HepG2 (cell line): ENCODE measurements at regions not wholly inside any gene's neighbourhood (a gene's known extent, or its start where the extent isn't known, plus 50 kb on each side); places are given as distances from the start of the nearest gene placed in this dataset.
"Not testable (repeated sequence)": the region's sequence is repeated elsewhere in the genome, so short reads cannot be mapped to it uniquely, and the experiment has no call there.

Source experiments
- ATAC-seq: fragments of 200-7000 bp; cut with Tn5 transposase; 3 replicates; pipeline ENCODE4 v1.9.1; 2020; ENCODE audit warnings: mild to moderate bottlenecking, moderate library complexity
- BruUV-seq: library from RNA; stranded (reverse); fragments of 400-500 nt; replicated peaks from 2 replicates; lab custom pipeline; 2021; lab: Mats Ljungman, UMichigan
- CTCF ChIA-PET: fragments of 300-600 bp; formaldehyde crosslinking; extraction: SDS; loops from one replicate; lab custom pipeline; 2021; ENCODE audit warnings: low total read pairs, inconsistent platforms, low intra/inter-chr PET ratio; lab: Yijun Ruan, JAX
- POLR2A ChIA-PET: fragments of 350-600 bp; sonication (Branson Sonifier 250); formaldehyde crosslinking; loops from one replicate; lab custom pipeline; 2020; ENCODE audit warnings: antibody characterized with exemption, inconsistent platforms; lab: Yijun Ruan, JAX
- DNase-seq: peaks from one replicate; pipeline ENCODE4 v3.0.0-alpha.2; 2015; ENCODE audit warnings: low spot score
- FAIRE-seq: peaks from 3 replicates; lab custom pipeline; 2011; peaks lifted over from hg19 to GRCh38; lab: Jason Lieb, UNC
- H2AFZ ChIP-seq: one replicate; pipeline ENCODE4 v1.6.1; 2011; ENCODE audit warnings: low read length, inconsistent platforms
- H3K27ac ChIP-seq: fragments of 300-600 bp; 3 replicates; pipeline ENCODE4 v1.8.0; 2011; ENCODE audit warnings: mixed run types, mild to moderate bottlenecking, mixed read lengths, low read length, inconsistent platforms; ENCODE audit not compliant: insufficient read depth; ENCODE audit errors: extremely low read length
- H3K27me3 ChIP-seq, 2 experiments: fragments of 200-600 bp in 1 of 2; 2 replicates in 1 of 2; 3 replicates in 1 of 2; pipeline versions ENCODE4 v1.6.0 to v1.8.0; 2011; ENCODE audit warnings: low read length in 2 of 2, mild to moderate bottlenecking in 2 of 2, moderate library complexity in 2 of 2, inconsistent platforms in 1 of 2; ENCODE audit not compliant: insufficient read depth in 2 of 2, control insufficient read depth in 1 of 2
- H3K36me3 ChIP-seq, 2 experiments: fragments of 200-600 bp in 1 of 2; replicated peaks in 1 of 2; 2 replicates in 1 of 2; 3 replicates in 1 of 2; pipeline versions ENCODE4 v1.5.1 to v1.8.0; 2011; ENCODE audit warnings: low read length in 2 of 2, inconsistent platforms in 1 of 2; ENCODE audit not compliant: insufficient read depth in 2 of 2, control insufficient read depth in 1 of 2
- H3K4me1 ChIP-seq: 2 replicates; pipeline ENCODE4 v1.5.1; 2012; ENCODE audit warnings: low read length, inconsistent platforms; ENCODE audit not compliant: insufficient read depth
- H3K4me2 ChIP-seq: 2 replicates; pipeline ENCODE4 v1.6.0; 2011; ENCODE audit warnings: low read depth, low read length, inconsistent platforms
- H3K4me3 ChIP-seq, 3 experiments: fragments of 200-600 bp in 1 of 3; sonication (generic), shearing (Covaris generic) in 1 of 3; replicated peaks in 1 of 3; 2 replicates each; pipeline ENCODE4 v1.5.1; 2011 to 2016; ENCODE audit warnings: low read length in 3 of 3, inconsistent platforms in 2 of 3, low read depth in 2 of 3, mild to moderate bottlenecking in 2 of 3, control low read depth in 1 of 3, mixed read lengths in 1 of 3; ENCODE audit not compliant: insufficient read depth in 1 of 3
- H3K79me2 ChIP-seq: one replicate; pipeline ENCODE4 v1.6.1; 2011; ENCODE audit warnings: low read length, inconsistent platforms; ENCODE audit not compliant: insufficient read depth
- H3K9ac ChIP-seq: 2 replicates; pipeline ENCODE4 v1.6.0; 2011; ENCODE audit warnings: mild to moderate bottlenecking, low read depth, low read length, inconsistent platforms; ENCODE audit not compliant: insufficient read depth
- H3K9me3 ChIP-seq: 2 replicates; pipeline ENCODE4 v1.5.1; 2012; ENCODE audit warnings: mild to moderate bottlenecking, low read length
- H4K20me1 ChIP-seq: 2 replicates; pipeline ENCODE4 v1.6.0; 2011; ENCODE audit warnings: inconsistent platforms, mild to moderate bottlenecking, low read length, moderate library complexity; ENCODE audit not compliant: insufficient read depth
- FOXA1 ChIP-seq, 2 experiments: fragments of 450-650 bp in 1 of 2; sonication (generic) in 1 of 2; formaldehyde crosslinking in 1 of 2; IDR thresholded peaks; 2 replicates each; pipeline versions ENCODE4 v1.4.0 to v1.6.1; 2016 to 2020; ENCODE audit warnings: missing genetic modification reagents in 1 of 2
- FOXP4 ChIP-seq: sonication (generic); formaldehyde crosslinking; IDR thresholded peaks from 2 replicates; pipeline ENCODE4 v1.4.0; 2020; ENCODE audit warnings: missing genetic modification reagents
- MNT ChIP-seq: fragments of 450-650 bp; IDR thresholded peaks from 2 replicates; pipeline ENCODE4 v1.6.1; 2016
- WGBS: methylation state at CpG from one replicate; pipeline ENCODE4 v1.1.6; 2017; ENCODE audit warnings: low lambda C conversion rate; 5-methylcytosine and 5-hydroxymethylcytosine counted together
- in situ Hi-C: cut with HindIII; loops from 2 replicates; pipeline ENCODE4 v1.10.0; 2017; ENCODE audit warnings: low pct_unique_long_range_greater_than_20kb; ENCODE audit not compliant: extremely low pct_ligation_motif_present
- intact Hi-C: fragments of 100-400 bp; cut with micrococcal nuclease; formaldehyde crosslinking; loops from one replicate; pipeline ENCODE4 v1.10.0; 2022; ENCODE audit not compliant: unreplicated experiment

- TF ChIP-seq FOXA1 (IDR thresholded peaks at IDR 0.05): not testable (repeated sequence)
- peak; percentile 88 for TF ChIP-seq FOXA1 (CRISPR knock-in tag; IDR thresholded peaks at IDR 0.05)
- peak; percentile 82 for TF ChIP-seq FOXP4 (CRISPR knock-in tag)
Measured at GRCh38 chr22:21187841-21188240, 142.1 kb downstream of the LRRC74B start (continued).

GRCh38 chr22:21212054-21212453 is 166.3 kb downstream of the LRRC74B start:
- H3K4me2 ChIP-seq, H3K9me3 ChIP-seq, H3K9ac ChIP-seq, POLR2A ChIA-PET, FAIRE-seq, H3K27ac ChIP-seq, CTCF ChIA-PET, DNase-seq, in situ Hi-C loops, H2AFZ ChIP-seq, H3K27me3 ChIP-seq, BruUV-seq, H4K20me1 ChIP-seq, intact Hi-C loops, H3K4me3 ChIP-seq, H3K79me2 ChIP-seq, H3K36me3 ChIP-seq, H3K4me1 ChIP-seq, ATAC-seq: not testable (repeated sequence)
- no CpG with 5 or more reads among the region's 6 CpGs for WGBS

GRCh38 chr22:21215973-21216731 is 167.4 kb upstream of the RIMBP3B start:
- WGBS: 29% methylated on average over 8 of the region's 24 CpGs
- H3K9me3 ChIP-seq, H3K4me1 ChIP-seq, H3K4me2 ChIP-seq, H3K4me3 ChIP-seq, POLR2A ChIA-PET, in situ Hi-C loops, H3K9ac ChIP-seq, ATAC-seq, H3K27me3 ChIP-seq, H3K79me2 ChIP-seq, H3K27ac ChIP-seq, intact Hi-C loops, H4K20me1 ChIP-seq, CTCF ChIA-PET, H3K36me3 ChIP-seq, FAIRE-seq, DNase-seq, H2AFZ ChIP-seq, BruUV-seq: not testable (repeated sequence)
- TF ChIP-seq MNT: peak; percentile 64; the same call in 1 of the 2 replicates

GRCh38 chr22:21224900-21225299 is 158.7 kb upstream of the RIMBP3B start:
- POLR2A ChIA-PET, FAIRE-seq, DNase-seq, H4K20me1 ChIP-seq, H3K4me2 ChIP-seq, BruUV-seq, H3K9me3 ChIP-seq, ATAC-seq, H3K4me3 ChIP-seq, H3K79me2 ChIP-seq, H3K27ac ChIP-seq, H3K36me3 ChIP-seq, CTCF ChIA-PET, H3K9ac ChIP-seq, intact Hi-C loops, H2AFZ ChIP-seq, H3K27me3 ChIP-seq, in situ Hi-C loops, H3K4me1 ChIP-seq: not testable (repeated sequence)
- 75% methylated on average over 7 of the region's 7 CpGs for WGBS
